ENCODE measurements at regions not wholly inside any gene's neighbourhood (a gene's known extent, or its start where the extent isn't known, plus 50 kb on each side); places are given as distances from the start of the nearest gene placed in this dataset.

DNA sequence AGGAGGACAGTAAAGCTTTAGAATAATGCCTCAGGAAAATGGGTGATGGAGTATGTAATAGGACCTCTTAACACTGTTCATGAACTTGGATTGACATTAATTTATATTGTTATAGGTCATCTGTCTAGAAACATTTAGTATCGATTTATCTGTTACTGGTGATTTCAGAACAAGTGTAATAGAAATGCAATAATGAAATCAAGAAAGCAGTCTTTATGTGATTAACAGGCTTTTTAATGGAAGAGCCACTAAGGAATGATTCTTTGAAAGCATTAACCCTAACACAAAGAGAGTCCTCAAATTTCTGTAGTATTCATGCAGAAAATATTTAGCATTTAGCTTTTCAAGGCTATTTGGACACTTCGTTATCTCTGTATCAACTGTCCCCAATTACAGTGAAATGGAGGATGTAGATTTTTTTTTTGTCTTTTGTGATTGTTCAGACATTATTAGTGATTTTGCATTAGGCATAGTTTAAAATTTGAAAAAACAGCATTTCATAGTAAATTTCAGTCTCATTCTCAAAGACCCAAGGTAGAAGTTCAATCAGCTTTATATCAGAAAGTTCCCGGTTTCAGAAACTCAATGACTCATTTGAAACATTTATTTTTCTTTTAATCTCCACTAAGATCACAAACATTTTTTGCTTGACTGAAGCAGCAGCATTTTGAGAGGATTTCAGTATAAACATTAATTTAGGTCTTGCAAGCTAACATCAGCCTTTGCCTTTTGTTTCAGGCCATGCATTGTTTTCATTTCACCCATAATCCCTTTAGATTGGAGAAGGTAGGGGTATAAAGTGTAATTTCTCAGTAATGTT is 56.3 kb downstream of the AGTR2 start:
- no peak for DNase-seq (ENCODE audit: low spot score)

DNA sequence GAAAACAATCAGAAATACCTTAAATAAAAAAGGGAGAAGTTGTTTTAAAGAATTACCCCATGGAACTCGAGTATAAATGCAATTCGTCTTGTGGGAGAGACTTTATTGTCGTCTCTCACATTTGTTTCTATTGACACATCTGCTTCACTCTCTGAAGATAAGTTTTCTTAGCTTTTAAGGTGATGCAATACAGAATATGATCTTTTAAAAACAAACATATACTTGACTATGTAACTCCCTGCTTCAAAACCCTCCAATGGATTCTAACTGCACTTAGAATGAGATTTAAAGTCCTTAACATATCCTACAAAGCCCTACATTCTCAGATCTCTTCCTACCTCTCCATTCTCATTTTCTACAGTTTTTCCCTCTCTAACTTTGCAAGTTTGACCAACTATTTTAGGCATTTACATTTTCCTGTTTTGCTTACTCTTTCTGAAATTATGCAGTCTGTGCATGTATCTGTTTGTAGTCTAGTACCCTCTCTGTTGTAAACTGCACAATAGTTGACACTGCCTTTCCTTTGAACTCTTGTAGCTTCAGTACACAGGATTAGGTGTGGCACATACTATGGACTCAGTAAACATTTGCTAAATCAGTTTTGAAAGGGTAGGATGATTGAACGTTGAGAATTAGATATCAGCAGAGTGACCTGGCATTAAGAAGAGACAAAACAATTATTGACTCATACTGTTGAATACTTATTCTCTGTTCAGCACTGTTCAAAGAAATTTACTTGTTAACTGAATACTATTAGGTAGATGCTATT is 59.8 kb downstream of the AGTR2 start:
- no peak for DNase-seq (ENCODE audit: low spot score)

DNA sequence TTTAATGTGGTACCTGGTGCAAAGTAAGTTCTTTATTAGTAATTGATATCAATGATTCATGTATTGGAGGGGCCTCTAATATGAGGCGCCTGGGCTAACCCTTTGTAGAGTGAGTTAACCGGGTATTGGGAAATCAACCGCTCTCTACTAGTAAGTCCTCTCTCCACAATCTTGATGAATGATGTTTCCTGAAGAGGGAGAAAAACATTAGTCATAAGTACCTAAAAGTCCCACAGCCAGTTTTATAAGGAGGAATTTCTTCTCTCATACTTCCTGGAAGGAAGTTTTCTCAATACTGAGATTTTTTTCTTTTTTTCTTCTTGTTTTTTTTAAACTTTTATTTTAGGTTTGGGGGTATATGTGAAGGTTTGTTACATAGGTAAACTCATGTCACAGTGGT is 62.3 kb downstream of the AGTR2 start:
- DNase-seq (ENCODE audit: low spot score): no peak

DNA sequence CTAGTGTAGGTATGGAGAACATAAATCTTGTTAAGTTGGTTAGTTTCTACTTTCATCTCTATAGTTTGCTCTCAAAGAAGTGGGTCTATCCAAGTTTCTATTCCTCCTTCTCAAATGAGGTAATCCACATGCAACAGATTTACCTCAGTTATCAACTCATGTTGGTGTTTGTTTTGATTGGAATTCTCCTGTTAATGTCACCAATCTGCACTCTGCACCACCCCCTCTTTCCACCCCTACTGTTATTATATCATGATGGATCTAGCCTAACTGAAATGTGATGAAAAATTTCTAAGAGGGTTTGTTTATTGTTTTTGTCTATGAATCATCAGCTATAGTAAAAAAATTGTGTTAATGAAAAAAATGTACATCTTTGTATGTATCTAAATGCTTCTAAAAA is 66.1 kb downstream of the AGTR2 start:
- DNase-seq (ENCODE audit: low spot score): no peak

DNA sequence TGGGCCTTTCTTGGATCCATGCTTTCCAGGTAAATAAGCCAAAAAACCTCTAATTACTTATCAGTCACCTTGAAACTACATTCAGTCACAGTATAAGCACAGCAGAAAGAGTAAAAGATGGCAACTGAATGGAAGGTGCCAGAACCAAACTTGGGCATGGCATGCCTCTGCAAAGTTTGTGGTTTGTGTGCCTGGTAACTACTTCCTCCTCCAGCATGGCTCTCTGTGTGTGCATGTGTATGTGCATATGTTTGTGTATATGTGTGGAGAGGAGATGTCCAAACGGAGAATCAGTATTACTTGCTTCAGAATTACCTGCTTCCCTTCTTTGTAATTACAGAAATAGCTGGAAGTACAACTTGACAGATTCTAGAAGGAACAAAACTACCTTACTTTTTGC is 67.5 kb downstream of the AGTR2 start:
- no peak for DNase-seq (ENCODE audit: low spot score)

DNA sequence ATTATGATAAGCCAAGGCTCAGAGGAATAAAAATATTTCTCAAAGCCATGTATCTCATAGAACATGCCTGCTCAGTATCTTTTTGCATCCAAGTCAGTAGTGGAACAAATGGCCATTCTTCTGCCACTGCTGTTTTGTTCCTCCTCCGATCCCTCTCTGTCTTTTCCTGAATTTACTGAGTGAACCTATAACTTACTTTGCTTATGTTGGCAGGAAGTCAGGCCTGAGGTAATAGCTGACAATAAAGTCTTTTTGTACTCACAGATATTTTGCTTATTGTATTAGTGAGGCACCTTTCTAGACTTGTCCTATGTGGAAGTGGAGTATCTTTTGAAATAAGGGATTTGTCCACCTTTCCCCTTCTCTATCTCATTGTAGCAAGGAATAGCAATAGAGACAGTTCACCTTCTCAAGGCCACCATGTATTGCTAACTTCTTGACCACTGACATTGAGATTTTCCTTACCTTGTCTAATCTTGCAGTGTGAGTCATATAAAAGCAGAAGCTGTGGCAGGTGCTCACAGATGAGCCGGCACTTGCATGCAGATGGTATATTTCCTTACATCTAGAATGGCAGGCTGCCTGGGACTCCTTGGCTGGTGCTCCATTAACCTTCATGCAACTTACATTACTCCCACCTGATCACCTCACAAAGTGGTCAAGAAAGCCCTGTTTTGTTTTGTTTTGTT is 68.2 kb downstream of the AGTR2 start:
- DNase-seq (ENCODE audit: low spot score): no peak

DNA sequence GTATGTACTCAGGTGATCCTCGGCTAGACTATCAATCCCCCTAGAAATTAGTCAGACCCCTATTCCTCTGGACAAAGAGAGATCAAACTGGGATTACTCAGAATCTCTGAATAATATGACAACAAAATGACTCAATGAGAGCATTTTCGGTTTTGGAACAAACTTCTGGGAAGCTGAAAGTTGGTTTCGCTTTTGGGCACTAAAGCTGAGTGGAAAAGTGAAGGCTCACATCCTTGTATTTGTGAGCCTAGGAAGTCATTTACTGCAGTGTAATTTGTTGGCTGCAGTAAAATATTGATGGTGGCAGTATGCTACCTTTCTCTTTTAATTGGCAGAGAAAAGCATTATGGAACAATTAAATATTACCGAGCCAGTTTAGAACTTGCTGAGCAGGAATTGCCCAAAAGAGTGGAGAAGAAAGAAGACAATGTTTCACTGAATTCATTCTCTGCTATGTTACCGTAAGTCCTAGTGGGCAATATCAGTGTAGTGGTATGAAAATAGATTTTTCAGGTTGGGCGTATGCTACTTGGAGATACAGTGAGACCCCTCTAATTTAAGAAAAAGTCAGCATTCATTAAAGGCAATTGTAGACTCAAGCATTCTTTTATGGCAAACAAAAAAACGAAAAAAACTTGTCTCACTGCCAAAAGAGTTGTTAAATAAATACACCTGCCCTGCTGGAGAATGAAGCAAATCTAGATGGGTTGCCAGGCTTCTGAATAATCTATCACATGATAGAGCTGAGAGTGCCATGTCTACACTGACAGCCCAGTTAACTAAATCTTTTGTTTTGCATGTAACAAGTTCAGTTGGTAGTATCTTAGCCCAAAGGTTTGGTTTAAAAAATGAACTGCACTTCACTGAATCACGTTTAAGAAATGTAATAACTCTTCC is 69.6 kb downstream of the AGTR2 start:
- DNase-seq (ENCODE audit: low spot score): no peak

DNA sequence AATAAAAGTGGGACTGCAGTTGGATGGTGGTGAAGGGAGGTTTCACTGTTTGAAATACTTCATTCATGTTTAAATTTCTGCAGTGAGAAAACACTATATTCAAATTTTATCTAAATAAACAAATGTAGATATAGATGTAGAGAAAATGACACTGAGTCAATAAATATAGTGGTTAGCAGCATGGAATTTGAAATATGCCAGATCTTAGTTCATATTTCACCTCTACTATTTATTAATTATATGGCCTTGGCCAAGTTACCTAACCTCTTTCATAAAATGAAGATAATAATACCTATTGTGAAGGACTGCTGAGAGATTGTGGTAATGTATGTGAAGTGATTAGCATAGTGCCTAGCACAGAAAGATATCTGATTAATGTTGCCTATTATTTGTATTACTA is 70.5 kb downstream of the AGTR2 start:
- no peak for DNase-seq (ENCODE audit: low spot score)

DNA sequence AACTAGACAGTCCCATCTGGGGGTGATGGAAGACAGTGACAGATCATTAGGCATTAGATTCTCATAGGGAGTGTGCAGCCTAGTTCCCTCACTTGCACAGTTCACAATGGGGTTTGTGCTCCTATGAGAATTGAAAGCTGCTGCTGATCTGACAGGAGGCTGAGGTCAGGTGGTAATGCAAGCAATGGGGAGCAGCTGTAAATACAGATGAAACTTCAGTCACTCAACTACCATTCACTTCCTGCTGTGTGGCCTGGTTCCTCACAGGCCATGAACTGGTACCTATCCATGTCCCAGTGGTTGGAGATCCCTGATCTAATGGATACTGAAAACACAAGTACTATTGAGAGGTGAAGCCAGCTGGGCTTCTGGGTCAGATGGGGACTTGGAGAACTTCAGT is 72.5 kb downstream of the AGTR2 start:
- DNase-seq (ENCODE audit: low spot score): no peak

DNA sequence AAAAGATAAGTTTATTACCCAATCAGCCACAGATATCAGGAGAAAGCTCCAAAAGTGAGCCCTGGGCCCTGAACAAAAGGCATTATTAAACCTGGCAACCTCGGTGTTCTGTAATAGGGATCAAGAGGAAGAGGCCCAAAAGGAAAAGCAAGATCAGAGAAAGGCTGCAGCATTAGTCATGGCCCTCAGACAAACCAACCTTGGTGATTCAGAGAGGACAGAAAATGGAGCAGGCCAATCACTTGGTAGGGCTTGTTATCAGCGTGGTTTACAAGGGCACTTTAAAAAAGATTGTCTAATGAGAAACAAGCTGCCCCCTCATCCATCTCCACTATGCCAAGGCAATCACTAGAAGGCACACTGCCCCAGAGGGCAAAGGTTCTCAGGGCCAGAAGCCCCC is 75.7 kb downstream of the AGTR2 start:
- no peak for DNase-seq (ENCODE audit: low spot score)

DNA sequence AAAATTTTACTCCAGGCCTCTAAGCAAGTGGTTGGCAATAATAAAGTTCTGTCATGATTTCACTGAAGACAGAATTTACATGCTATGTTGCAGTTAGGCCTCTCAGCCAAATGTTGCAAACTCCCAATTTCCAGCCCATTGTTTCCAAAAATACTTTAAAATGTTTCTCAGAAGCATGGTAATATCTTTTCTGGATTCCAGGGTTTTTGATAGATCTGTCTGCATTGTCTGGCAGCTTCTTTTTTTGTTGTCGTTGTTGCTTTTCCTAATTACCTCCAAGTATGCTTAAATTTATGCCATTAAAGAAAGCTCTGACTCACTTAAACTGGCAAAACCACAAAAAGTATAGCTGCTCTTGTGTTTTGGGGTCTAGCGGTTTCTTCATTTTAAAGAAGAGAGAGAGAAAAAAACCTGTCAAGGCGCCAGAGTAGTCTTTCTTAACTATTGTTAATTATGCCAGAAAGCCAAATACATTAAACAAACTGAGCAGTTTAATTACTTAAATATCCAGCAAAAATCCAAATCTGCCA is 97.0 kb downstream of the AGTR2 start:
- DNase-seq (ENCODE audit: low spot score): no peak

DNA sequence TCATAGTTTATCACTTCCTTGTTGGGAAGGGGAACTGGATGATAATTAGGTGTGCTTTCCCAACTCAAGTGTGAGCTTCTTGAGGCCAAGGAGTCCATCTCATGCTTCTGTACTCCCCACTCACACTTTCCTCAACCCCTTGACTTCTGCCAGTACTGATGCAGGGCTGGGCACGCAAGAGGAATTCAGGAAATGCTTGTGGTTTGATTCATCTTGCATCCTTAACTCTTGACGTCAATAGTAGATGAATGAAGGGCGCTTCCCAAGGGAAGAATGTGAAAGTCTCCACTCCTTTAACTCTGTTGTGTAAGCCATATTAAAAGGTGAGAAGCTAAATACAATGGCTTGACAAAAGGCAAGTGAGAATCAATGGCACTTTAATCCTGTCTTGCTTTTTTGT is 101.8 kb downstream of the AGTR2 start:
- peak; percentile 35 for DNase-seq (ENCODE audit: low spot score)

DNA sequence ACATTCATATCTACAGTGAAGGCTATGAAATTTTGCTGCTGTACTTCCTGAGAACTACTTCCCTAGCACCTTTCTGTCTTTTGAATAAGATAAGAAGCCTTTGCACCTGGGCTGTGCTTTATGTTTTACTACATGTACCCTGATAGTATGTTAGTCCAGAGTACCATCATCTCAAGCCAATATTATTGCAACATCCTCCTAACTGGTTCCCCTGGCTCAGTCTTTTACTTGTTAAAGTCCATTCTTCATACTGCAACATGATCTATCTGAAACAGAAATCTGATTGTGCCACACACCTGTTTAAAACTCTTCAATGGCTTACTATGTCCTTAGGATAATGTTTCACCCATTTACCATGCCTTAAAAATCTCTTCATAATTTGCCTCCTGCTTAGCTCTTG is 102.3 kb downstream of the AGTR2 start:
- no peak for DNase-seq (ENCODE audit: low spot score)

DNA sequence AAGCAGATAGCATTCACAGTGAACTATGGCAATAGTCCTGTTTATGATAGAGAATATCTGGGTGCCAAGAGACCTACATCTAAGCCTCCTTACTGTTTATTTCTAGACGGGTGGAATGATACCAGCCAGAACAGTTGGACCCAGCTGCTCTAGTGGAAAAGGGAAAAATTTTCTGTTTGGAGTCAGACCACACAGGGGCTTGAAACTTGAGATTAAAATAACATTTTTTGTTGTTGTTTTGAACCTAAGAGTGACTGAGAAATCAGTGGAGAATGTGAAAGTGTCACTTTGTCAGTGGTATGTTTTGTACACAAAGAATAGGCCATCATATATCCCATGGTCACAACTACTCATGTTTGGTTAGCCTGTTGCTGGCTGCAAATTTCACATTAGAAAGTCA is 105.7 kb downstream of the AGTR2 start:
- DNase-seq (ENCODE audit: low spot score): no peak

DNA sequence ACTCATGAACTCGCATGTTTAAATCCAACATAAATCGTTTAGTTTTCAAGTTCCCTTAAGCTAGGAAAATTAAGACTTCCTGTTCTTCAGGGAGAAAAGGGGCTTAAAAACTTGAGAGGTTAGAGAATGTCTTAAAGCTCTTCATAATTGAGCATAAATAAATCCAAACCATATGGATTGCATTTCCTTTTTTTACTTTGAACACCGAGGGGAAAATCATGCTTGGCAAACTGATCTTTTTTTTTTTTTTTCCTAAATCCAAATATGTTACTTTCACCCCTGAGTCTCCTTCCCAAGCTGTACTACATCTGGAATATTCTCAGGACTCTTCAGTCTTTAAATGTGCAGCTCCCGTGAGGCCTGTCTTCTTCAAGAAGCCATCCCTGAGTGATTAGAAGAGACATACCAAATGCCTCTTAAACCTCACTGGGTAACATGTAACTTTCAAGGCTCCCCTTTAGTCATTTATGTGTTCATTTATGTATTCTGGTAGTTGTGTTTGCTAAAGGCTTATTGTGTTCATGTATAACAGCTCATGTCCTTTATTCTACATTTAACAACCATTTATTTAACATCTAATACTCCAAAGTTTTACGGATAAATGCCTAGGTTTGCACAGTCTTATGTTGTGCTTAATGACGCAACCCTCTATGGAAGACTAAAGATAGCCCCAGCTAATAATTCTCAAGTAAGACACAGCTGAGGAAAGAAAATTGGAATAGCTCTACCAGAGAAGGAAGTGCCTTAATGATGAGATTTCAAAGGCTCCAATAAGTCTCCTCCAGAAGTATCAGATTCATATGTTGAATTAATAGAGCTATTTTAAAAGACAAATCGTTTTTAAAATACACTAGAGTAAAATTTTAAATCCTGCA is 107.0 kb downstream of the AGTR2 start:
- DNase-seq (ENCODE audit: low spot score): no peak

DNA sequence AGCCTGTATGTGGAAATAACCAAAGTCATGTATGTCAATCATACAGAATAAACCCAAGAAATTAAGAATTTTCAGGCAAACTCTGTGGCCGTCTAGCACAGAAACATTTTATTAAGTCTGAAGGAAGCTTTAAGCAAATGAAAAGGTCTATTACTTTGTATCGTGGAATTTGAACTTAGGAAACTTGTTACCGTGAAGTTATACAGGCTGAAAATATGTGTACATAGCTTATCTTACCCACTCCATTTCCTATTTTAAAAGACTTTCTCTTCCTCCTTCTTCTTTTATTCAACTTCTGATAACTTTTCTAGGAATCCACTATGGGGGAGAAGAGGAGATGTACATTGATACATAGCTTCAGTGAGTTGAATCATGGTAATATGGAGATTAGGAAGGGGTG is 108.3 kb downstream of the AGTR2 start:
- DNase-seq (ENCODE audit: low spot score): no peak

DNA sequence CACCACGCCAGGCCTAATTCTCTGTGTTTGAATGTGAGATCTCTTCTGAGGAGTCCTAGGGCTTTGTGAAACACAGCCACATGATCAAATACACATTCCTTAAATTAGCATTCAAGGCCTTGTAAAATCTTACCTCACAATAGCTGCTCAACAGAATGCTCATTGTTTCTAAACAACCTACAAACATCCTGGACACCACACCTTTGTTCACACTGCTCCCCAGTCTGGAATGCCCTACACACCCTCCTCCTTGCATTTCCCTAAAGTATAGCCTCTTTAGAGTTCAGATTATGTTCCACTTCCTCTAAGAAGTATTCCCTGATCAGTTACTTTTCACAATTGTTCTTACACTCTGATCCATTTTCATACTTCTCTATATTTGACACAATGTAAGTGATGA is 110.6 kb downstream of the AGTR2 start:
- DNase-seq (ENCODE audit: low spot score): no peak

DNA sequence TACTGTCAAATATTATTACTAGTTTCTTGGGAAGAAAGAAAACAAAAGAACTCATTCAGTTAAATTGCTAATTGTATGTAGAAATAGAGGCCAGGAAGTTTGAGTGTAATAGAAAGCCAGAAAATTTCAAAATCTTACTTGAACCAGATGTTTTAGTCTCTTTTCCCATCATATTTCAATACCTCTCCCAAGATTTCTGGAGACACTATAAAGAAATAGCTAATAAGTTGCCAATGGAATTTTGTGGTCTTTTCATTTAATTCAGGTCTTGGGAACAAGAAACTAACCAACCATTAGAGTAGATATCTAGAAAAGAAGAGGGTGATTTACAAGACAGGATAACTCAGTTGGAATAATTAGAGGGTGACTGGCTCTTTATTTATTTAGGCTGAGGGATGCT is 112.2 kb downstream of the AGTR2 start:
- DNase-seq (ENCODE audit: low spot score): no peak

DNA sequence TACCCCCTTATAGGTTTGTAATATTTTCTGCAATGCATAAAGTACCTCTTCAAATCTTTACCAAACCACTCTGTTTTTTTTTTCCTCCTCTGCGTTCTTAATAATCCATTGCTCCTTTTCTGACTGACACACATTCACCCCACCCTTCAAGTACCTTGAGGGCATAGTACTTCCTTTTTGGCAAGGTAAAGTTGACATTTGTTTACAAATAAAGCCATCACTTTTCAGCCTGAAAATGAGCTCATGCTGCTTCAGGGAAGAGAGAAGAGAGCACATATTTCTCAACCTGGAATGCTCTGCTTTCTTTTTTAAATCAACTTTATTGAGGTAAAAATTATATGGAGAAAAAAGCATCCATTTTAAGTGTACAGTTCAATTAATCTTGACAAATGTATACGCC is 113.9 kb downstream of the AGTR2 start:
- no peak for DNase-seq (ENCODE audit: low spot score)

DNA sequence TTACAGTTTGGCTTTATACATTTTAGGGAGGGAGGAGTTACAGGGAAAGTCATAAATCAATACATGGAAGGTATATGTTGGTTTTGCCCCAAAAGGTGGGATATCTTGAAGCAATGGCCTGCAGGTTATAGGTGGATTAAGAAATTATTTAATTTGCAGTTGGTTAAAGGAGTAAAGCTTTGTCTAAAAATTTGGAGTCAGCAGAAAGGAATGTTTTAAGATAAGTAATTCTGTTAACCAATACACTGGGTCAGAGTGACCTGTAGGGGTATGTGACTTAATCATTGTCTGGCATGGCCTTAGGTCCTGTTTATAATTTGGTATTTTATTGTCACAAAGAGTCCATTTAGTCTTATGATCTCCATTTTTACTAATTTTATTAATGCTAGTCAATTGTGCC is 115.0 kb downstream of the AGTR2 start:
- no peak for DNase-seq (ENCODE audit: low spot score)

DNA sequence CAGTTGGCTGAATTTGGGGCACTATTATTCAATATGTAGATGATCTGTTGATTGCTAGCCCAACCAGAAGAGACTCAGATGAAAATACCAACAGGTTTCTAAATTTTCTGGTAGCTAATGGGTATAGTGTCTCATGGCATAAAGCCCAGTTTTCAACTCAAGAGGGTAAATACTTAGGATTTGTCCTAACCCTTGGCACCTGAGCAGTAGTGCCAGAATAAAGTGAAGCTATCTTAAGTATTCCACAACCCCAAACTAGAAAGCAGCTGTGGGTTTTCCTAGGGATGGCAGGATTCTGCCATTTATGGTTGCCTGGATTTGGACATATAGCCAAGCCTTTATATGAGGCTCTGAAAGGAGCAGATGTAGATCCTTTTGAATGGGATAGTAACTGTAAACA is 119.0 kb downstream of the AGTR2 start:
- no peak for DNase-seq (ENCODE audit: low spot score)
